EH (cell line): ENCODE measurements at regions not wholly inside any gene's neighbourhood (a gene's known extent, or its start where the extent isn't known, plus 50 kb on each side); places are given as distances from the start of the nearest gene placed in this dataset.

ENCODE experiments used
- DNase-seq: peaks from one replicate; pipeline ENCODE4 v3.0.0-alpha.2; 2015; ENCODE audit warnings: low read depth

GRCh38 chr5:172588380-172588779, 52.7 kb upstream of the NEURL1B start:
- no peak for DNase-seq

- no peak for DNase-seq
These were observed 54.0 kb upstream of the NEURL1B start for GRCh38 chr5:172587061-172587405.

DNA sequence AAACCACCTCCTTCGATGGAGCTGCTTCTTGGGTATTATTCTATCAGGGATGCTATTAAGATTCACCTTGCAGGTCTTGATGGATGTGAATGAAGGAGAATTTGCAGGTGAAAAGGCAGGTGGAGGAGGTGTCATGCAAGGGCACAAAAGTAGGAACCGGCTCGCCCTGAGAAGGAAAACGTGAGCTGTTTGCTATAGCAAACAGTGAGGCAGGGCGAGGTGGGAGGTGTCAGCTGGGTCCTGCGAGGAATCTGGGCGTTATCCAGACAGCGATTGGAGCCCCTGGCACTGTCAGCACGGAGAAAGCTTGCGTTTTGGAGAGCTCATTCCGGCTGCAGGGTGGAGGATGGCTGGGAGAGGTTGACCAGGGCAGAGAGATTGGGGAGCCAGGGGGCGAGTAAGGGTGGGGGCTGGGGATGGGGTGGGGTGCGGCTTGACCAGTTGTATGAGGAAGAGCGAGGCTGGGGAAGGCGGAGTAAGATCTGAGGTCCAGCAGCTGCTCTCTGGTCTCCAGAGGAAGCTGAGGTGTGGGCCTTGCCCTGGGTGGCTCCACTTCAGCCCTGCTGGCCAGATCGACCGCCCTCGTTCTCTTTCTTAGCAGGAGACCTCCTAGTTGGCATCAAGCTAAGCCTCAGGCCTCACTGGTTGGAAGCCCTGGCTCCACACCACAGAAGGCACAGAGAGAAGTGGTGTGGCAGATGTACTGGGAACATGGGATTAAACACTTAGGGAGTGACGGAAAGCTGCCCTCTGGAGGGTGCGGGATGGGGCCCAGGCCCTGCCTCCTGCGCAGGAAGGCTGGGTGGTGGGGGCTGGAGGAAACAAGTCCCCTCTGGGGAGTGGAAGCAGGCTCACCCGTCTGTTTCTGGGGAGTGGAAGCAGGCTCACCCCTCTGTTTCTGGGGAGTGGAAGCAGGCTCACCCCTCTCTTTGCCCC, 54.7 kb upstream of the NEURL1B start:
- no peak for DNase-seq

GRCh38 chr5:172585114-172585513, 55.9 kb upstream of the NEURL1B start:
- no peak for DNase-seq

DNA sequence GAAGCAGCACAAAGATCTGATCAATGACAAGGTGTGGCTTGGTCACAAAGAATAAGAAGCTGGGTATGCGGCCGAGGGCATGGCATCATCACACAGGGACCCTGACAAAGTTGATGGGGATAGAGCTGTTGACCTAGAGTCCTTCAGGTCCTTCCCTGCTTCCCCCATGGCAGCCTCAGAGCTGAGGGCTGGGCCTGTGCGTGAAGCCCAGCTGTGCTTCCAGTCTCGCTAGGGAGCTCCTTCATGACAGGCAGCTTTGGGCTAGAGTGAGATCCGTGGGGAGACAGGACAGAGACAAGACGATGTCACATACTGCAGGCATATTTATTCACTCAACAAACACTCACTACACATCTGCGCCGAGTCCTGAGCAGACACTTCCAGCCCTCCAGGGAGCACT, 56.4 kb upstream of the NEURL1B start:
- DNase-seq: no peak

GRCh38 chr5:172583931-172584511, 57.0 kb upstream of the NEURL1B start:
- peak; percentile 45 for DNase-seq

DNA sequence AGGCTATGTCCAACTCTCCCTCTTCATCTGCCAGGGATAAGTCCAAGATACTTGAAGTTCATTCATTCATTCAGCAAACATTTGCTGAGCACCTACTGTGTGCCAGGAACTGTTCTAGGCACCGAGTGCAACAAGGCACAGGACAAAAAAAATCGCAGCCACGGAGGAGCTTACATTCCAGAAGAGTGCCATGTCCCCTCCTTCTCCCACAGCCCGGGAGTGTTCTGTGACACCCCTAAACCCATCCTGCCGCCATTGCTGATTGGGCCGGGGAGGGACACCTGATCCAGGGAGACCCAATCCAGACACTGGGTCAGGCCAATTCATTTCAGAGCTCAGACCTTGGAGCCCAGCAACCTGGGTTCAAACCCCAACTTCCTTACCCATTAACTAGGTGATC, 58.1 kb upstream of the NEURL1B start:
- no peak for DNase-seq

DNA sequence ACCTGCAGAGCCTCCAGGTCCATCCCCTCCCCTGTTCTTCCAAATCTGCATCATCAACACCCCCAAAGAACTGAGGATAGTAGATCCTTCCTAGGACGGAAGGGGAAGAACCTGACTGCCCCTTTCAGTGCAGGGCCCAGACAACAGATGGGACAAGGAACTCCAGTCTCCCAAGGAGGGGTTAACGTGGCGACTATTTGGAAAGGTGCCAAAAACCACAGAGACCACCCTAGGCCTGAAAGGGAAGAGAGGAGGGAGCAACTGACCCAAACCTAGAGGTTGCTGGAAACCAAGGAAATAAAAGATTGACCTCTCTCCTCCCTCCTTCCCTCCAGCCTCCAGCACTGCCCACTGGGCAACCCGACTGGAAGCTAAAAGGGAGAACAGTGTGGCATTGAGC, 59.7 kb upstream of the NEURL1B start:
- DNase-seq: no peak

- DNase-seq: no peak
These were observed 61.6 kb upstream of the NEURL1B start for GRCh38 chr5:172579403-172579990.

GRCh38 chr5:172577267-172577909, 63.7 kb upstream of the NEURL1B start:
- no peak for DNase-seq

DNA sequence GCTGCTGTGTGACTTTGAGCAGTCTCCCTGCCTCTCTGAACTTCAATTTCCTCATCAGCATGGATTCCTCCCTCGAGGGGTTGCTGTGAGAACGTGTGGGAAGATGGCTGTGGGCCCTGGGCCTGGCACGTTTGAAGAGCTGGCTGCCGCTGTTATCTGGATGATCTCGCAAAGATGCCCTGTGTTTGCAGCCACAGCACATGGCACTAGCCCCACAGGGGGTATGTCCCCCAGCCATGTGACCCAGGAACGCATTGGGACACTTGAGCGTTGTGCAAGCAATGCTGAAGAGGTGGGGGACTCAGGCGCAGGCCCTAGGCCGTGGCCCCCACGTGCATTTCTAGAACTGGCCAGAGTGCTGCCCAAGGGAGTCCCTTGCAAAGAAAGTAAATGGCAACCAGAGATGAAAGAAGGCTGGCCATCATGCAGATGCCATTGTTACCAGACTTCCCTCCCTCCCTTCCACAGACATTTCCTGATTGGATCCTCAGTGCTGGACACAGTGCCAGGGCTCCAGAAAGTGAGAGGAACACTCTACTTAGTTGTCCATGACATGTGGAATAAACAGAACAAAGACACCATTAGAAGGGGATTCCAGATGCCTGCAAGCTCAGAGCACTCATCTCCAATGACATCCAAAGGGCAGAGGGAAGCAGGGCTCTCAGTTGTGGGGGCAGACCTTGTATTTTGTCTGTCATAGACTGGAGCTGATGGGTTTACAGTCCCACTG, 65.1 kb upstream of the NEURL1B start:
- DNase-seq: no peak

DNA sequence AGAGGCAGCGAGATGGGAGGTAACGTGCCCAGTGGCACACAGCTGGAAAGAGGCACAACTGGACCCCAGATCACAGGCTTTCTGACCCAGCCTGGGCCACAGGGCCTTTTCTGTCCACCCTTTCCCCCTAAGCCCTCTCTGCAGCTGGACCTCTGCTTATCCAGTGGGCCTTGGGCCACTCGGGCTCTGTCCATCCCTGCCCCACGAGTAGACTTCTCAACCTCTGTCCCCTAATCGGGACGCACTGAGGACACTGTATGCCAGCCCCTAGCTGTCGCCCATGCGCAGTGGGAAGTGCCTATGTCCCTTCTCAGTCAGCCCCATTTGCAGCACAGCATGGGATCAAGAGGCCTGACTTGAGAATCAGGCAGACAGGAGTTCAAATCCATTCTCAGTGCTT, 65.6 kb upstream of the NEURL1B start:
- no peak for DNase-seq

- DNase-seq: no peak
These were observed 66.2 kb upstream of the NEURL1B start for GRCh38 chr5:172574871-172575223.

GRCh38 chr5:172573986-172574870, 66.8 kb upstream of the NEURL1B start:
- DNase-seq: no peak

DNA sequence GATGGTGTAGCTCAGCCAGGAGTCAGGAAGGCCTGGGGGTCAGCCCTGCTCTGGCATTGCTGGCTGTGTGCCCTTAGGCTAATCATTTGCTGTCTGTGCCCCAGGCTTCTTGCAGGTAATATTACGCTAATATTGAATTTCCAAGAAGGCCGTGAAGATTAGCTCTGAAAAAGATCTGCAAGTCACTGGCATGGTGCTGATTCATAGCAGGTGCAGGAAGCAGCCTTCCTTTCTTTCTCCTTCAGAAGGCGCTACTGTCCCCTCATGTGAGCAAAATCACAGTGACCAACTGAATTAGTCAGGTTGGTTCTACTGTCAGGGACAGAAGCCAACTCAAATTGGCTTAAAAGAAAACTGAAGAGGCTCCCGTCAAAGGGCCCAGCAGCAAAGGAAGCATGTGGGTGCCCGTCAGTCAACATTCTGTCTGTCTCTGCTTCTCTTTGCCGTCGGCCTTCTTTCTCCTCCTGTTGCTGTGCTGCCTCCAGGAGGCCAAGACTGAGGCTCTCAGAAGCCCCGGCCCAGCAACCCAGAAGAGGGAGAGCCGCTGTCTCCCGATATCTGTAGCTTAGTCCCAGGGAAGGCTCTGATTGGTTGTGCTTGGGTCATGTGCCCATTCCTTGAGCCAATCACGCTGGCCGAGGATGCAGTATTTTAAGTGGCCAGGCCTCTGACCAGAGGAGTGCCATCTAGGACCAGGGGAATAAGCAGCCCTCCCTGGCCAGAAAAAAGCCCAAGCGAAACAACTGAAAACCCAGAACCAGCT, 67.8 kb upstream of the NEURL1B start:
- DNase-seq: no peak

- DNase-seq: no peak
These were observed 68.6 kb upstream of the NEURL1B start for GRCh38 chr5:172572440-172572839.

- no peak for DNase-seq
These were observed 69.2 kb upstream of the NEURL1B start for GRCh38 chr5:172571892-172572291.

DNA sequence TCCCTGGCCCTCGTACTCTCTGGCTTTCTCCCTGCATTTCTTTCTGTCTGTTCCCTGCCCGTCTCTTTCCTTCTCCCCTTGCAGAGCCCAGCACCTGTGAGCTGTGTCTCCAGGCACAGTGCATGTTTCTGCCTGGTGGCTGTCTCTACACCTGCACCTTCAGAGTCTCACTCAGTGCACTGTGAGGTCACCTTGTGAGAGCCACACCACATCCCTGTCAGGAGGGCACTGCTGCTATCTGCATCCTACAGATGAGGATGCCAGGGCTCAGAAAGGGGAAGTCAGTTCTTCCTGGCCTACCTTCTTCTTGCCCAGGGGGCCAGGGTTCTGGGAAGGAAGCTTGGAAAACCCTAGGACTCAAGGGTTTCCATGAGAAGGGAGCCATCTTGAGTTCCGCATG, 69.7 kb upstream of the NEURL1B start:
- no peak for DNase-seq

GRCh38 chr5:172570594-172571334, 70.3 kb upstream of the NEURL1B start:
- DNase-seq: no peak
